A172 (cell line): ENCODE measurements at regions not wholly inside any gene's neighbourhood (a gene's known extent, or its start where the extent isn't known, plus 50 kb on each side); places are given as distances from the start of the nearest gene placed in this dataset.
"Not testable (repeated sequence)": the region's sequence is repeated elsewhere in the genome, so short reads cannot be mapped to it uniquely, and the experiment has no call there.

Experiments
- DNase-seq: peaks from one replicate; pipeline ENCODE4 v3.0.0-alpha.2; 2015; ENCODE audit warnings: low spot score

DNA sequence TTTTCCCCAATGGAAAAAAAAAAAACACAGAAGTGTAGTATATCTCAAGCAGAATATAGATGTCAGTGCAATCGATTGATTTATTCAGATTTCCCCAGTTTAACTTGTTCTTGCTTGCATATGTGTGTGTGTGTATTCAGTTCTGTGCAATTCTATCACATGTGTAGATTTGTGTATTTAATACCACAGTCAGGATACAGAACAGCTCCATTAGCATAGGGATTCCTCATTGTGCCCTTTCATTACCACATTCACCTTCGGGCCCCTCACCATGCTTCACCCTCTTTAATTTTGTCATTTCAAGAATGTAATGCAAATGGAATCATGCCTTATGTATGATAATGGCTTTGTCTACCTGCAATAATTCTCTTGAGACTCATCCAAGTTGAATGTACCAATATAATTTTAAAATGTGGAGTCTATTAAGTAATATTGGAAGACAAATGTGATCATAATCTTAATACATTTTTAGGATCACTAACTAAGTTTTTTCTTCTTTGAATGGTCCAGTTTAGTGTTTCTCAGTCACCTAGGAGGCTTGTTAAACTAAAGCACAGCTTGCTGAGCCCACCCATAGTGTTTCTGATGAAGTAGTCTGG lies 187.9 kb downstream of the TENT5A start:
- no peak for DNase-seq

DNA sequence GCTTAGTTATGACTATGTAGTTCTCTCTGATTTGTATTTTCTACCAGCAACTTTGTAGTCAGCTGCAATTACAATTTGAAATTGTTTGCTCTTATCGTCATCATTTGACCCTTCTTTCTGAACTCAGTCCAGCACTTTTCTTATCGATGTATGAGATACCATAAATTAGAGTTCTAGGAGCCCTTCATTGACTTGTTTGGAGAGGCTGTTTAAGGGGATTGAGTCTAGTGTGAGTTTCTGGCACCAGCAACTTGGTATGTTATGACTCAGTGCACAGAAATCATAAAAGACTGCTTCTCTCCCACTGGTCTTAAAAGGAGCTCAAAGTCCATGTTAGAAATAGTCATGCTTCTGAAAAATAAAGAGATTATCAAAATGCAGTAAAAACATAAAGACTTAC lies 190.3 kb downstream of the TENT5A start:
- DNase-seq = peak; percentile 57

DNA sequence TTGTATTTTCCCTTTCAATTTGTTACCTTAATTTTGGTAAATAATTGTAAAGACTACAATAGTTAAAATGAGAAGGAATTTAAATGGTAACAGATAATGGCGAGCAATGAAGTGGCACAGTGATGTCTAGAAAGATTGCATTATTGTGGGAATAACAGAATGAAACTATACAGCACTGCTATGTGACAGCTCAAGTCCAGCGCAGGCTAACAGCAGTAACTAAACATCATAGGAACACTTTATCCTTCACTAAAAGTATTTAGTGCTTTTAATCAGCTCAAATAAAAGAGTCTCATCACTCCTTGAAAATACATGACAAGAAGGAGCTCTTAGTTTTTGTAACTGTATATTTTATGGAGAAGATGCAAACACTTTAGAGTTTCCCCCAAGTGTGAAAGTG lies 190.8 kb downstream of the TENT5A start:
- DNase-seq = peak; percentile 6

DNA sequence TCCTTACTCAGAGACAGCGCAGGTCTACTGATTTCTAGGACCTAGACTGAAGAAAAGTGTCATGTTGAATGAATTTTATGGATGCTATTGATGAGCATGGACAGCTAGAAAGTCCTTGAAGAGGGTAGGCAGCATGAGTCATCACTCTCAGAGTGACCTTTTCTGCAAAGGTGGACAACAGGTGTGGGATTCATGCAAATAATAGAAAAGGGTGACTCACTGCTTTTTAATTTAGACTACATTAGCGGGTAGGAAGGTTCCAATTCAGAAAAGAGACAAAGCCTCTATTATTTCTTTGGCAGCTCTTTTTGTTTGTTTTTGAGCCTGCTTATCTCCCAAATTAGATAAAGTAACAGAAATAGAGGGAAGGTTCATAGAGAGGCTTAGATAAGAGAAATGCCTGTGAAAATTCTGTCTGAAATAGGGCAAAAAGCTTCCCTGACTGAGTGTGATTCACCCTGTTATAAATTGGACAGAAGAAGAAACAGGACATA lies 191.4 kb downstream of the TENT5A start:
- peak; percentile 56 for DNase-seq

DNA sequence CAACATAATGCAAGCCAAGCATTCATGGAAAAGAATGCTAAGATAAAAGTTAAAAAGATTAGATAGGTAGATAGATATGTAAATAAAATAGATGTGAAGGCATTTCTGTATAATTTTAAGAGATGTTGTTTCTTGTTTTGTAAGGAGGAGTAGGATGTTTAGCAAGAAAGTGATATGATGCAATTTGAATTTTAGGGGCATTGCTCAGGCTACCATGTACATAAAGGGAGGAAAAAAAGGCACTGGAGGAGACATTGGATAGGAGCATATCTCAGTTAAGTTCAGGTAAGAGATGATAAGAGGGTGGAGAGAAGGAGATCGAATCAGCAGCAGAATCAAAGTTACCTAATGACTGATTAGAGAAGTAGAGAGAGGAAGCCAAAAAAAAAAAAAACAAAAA lies 194.7 kb downstream of the TENT5A start:
- no peak for DNase-seq

DNA sequence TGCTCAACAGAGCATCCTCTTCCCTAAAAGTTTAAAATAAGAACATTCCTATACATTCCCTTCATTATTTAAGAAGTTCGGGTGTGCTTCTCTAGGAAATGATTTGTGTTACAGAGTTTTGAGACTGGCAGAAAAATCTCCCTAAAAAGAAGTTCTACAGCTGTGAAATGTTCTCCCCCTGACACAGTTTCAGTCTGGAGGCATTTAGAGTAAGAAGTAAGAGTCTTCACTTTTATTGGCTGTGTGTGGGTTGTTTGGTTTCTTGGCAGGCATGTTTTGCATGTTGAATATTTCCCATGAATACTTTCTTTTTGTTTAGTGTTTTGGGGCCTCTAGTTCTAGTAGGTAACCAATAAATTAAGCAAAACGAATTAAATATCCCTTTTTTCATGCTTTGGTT lies 195.9 kb downstream of the TENT5A start:
- DNase-seq = no peak

DNA sequence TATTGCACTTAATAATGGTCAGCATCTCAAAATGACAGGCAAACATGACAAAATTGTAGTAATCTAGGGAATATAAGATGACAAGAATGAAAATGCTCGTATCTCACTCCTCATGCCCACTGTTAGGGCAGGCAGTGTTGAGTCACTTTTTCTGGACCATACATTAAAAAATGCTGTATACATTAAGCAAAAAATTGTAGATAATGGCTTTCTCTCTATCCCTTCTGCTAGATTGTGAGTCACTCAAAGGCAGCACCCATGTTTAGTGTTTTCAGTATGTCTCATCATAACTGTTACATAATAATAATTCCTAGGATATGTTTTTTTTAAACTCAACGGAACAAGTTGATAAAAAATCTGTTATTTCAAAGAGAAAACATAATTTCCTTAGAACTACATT lies 199.3 kb downstream of the TENT5A start:
- no peak for DNase-seq

DNA sequence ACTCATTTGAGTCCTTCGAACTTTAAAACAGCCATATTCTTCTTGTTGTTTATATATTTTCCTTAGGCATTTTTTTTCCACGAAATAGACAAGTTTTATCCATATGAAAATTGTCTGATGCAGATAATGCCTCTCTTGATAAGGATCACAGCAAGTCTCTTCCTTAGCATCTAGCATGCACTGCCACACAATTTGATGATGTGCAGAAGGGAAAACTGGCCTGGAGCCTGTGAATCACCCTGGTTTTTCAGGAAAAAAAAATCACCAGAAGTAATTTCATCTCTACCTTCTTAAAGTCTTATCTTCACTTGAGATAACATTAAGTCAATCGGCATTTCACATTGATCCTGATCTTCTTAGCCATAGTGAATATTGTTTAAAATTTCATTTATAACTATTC lies 199.8 kb downstream of the TENT5A start:
- no peak for DNase-seq

DNA sequence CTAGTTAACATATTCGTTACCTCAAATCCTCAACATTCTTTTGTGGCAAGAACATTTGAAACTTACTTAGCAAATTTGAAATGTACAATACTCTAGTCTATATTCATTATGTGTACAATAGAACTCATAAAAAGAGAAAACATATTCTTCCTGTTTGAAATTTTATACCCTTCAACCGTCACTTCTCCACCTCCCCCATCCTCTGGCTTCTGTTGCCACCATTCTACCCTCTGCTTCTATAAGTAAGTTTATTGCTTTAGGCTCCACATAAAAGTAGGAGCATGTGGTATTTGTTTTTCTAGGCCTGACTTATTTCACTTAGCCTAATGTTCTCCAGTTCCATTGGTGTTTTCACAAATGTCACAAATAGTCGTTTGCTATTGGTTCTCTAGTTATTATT lies 205.3 kb downstream of the TENT5A start:
- DNase-seq = no peak

DNA sequence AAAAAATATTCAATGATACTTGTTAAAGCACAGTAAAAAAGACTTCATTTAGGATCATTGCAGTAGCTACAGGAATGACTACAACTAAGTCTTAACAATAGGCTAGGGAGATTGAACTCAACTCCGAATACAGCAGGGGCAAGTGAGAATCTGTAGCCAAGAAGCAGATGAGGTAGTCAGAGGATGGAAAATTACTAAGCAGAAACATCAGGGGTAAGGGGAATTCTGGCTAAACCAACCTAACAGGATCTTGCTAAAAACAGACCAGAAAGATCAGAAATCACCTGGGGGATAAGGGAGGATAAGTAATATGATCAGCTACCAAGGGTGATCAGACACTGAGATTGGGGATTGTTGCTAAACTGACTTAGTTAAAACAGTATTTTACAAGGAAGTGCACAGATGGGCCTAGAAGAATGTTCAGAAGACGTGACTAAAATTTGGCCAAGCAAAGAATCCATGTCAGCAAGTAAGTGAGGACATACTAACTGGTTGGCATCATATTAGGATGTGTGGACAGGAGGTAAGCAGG lies 217.5 kb downstream of the TENT5A start:
- no peak for DNase-seq

DNA sequence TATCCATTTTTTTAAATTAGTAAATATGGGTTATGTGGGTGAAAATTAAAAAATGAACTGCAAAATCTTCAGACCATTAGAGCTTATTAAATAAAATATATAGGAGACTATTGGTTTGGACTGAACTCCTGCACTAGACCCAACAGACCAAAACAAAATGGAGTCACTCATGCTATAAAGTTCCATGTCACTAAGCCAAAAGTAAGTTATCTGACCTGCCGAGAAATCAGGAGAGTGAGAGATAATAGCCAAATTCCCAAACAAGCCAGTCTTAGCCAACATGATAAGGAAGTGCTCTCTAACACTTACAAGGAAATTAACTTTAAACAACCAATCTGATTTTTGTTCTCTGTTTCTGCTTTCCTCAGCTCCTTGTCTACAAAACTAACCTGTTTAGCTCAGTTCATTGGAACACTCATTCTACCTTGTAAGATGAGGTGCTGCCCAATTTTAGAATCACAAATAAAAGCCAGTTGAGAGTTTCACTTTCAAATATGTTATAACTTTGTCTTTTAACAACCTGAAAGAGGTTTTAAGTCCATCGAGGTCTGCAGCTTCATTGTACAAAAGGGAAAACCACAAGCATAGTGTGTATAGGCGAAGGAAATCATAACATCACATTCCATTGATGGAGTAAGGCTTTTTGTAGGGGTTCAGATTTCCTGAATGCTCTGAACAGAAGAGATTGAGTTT lies 220.5 kb downstream of the TENT5A start:
- no peak for DNase-seq

DNA sequence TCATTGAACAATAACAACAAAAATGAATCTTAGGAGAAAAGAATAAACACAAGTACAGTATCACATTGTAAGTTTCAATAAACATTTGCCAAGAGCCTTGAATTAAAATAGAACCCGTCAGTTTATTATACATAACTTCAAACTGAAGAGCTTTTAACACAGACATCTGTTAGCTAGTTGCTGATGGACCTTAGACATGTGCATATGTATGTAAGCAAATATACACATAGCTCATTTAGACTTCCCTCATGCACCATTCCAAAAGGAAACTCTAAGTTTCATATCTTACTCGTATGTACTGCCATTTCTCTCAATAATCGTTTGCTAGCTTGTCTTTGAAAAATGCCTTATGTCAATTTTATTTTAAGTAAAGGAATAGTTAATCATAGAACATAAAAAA lies 235.0 kb downstream of the TENT5A start:
- no peak for DNase-seq

DNA sequence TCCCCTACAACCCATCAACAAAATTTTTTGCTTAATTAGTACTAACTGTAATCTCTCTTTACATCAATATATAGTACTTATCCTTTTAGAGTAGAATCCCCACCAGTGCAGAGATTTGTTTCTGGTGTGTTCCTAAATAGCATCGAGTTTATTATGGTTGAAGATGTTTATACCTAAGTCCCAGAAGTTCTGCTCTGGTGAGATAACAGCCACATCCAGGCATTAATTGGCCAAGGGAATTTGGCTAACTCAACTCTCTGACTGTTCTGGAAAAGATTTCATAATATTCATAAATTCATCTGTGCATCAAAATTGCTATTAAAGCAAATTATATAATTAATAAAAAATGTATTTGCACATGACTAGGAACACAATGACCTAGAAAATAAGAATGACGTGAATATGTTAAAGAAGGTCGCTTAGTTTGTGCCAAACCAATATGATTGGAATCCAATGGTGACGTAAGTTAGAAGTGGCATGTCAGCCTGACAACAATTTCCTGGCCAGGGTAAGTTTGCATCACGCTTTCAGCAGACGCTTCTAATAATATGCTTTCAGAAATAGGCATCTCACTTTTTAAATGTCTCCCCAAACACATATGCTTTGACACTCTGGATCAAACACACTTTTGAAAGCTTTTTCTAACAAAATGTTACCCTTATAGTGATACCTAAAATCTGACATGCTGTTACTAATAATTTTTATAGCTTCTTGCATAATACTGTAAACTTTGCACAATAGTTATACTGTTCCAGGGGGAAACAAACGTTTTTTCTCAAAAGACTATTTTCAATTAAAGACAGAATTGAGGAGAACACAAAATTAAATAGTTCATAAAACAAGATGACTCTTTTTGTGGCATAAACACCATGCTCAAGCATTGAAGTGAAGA lies 236.7 kb downstream of the TENT5A start:
- DNase-seq = no peak

DNA sequence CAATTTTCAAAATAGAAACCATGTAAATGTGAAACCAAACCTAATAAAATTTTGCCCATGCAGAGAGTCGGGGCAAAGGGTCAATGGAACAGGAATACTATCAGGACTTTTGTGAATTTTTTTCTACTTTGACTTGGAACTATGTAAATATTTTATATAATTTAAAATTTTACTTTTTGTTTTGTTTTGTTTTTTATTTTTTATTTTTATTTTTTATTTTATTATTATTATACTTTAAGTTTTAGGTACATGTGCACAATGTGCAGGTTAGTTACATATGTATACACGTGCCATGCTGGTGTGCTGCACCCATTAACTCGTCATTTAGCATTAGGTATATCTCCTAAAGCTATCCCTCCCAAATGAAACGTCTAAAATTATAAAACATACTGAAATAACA lies 238.3 kb downstream of the TENT5A start:
- DNase-seq = not testable (repeated sequence)

DNA sequence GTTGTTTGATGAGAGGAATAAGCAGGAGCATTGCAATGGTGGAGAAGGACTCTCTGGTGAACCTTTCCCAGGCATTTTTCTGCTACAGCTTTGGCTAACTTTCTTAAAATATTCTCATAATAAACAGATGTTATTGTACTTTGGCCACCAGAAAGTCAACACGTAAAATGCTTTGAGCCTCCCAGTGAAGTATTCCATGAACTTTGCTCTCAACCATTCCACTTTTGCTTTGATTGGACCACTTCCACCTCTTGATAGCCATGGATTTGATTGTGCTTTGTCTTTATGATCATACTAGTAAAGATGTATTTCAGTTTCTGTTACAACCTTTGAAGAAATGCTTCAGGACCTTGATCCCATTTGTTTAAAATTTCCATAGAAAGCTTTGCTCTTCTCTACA lies 241.1 kb downstream of the TENT5A start:
- DNase-seq = no peak

DNA sequence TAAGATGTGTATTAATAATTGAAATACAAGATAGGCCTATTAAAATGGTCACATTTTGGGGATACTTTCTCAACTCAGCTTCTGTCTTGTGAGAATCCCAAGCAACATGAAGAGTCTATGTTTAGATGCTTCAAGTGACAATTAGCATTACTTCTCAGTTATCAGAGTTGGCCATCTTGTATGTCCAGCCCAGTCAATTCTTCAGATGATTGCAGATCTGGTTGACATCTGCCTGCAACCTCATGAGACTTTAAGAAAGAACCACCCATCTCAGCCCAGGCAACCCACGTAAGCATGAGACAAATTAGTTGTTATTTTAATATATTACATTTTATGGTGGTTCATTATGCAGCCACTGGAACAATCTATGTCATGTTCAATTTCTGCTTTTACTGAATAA lies 256.5 kb downstream of the TENT5A start:
- no peak for DNase-seq

DNA sequence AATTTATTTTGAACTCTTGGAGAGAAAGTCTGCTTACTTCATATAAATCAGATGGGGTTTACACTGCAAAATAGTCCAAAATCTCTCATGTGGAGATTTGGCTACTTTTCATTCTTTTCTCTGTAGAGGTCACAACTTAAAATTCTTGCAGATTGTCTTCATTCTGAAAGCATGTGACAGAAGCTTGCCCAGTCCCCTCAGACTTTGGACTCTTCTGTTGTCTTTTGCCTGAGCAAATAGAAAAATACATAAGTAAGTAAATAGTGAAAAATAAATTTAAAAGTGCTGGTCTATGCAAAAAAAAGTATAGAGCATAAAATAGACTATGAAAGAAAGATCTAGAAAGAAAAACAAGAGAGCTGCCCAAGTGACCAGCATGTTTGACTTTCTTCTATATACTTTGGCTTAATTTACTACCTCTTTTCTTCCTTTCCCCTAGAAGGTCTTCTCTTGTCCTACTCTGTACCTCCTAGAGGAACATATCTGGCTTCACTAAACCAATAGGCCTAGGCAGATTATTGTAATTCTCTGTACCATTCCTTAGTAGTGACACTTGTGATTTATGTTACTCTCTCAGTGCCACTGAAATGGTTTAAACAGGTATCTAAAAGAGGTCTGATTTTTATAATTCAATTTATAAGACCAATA lies 260.9 kb downstream of the TENT5A start:
- DNase-seq = no peak

DNA sequence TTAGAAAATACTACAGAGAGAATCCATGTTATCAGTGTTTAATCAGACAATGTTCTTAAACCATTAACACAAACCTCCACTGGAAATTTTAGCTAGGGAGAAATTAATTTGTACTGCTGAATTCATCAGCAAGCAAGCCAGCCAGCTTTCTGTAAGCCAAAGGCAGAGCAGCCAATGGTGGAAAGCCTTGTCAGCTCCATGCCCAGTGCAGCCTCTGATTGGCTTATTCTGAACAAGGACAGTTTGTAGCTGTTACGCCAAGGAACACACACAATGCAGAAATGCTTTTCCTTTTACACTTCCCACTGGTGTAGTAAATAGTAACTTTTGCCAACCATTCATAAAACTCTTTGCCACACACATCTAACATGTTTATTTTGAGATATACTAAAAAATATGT lies 265.0 kb downstream of the TENT5A start:
- DNase-seq = peak; percentile 13

DNA sequence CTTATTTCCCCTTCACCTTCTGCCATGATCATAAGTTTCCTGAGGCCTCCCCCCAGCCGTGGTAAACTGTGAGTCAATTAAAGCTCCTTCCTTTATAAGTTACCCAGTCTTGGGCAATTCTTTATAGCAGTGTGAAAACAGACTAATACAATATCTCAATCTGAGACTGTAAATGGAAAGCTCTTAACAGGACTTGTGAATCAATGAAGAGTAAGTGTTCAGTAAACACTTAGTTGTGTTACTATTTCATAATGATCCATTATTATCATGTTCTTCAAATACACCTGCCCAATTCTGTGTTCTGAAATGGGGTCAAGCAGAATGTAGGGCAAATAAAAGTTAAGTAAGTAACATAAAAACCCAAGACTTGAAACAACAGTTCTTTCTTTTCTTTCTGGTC lies 266.2 kb downstream of the TENT5A start:
- no peak for DNase-seq

DNA sequence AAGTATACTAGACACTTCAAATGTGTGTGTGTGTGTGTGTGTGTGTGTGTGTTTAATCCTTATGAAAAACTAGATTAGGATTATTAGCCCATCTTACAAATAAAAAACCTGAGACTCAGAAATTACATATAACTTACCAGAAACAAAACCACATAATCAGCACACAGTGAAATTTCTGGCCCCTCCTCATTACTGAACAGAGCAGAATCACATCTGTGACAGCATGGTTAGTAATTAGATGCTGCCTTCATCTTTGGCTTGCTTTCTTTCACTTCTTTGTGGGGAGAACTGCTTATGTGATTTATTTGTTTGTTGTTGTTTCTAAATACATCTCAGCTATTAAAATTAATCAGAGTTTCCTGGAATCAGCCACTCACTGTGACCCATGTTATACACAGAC lies 267.1 kb downstream of the TENT5A start:
- DNase-seq = no peak

DNA sequence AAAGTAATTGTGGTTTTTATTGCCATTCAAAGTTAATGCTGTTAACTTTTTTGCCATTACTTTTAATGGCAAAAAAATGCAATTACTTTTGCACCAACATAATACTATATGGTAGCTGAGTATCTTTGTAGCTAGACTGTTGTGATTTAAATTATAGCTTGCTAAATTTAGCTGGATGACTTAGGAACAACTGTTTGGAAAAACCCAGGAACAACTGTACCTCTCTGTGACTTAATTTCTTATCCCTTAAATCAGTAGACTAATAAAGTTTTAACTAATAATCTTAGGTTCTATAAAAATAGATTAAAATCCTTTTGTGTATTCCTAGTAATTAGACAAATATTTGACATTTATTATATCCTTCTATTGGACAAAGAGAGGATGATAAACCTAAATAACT lies 268.2 kb downstream of the TENT5A start:
- no peak for DNase-seq

DNA sequence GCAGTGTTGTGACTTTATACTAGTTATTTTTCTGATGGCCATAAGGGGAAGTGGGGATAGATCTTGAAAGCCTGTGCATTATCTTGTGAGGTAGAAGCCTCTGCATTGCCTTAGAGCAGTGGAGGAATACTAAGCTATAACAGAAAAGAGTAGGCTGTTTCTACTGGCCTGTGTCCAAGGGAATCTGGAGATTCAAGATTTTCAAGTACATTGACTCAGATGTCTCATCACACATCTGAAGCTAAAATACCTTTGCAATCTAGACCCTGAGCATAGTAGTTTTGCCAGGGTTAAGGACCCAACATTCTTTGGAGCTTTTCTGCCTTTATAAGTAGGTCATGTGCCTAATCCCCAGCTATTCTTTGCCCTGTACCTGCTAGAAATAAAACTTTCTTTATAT lies 272.3 kb downstream of the TENT5A start:
- no peak for DNase-seq
